Mammary epithelial cell (primary cell): ENCODE measurements at regions not wholly inside any gene's neighbourhood (a gene's known extent, or its start where the extent isn't known, plus 50 kb on each side); places are given as distances from the start of the nearest gene placed in this dataset.

Experiments
- CTCF ChIP-seq, 2 donors: IDR thresholded peaks in 1 of 2; conservative IDR thresholded peaks in 1 of 2; 2 replicates each; pipeline ENCODE4 v1.5.1; 2011 to 2012; ENCODE audit warnings: inconsistent platforms in 2 of 2, low read length in 2 of 2, mild to moderate bottlenecking in 2 of 2, control low read depth in 1 of 2, low read depth in 1 of 2; ENCODE audit not compliant: insufficient read depth in 1 of 2; ENCODE audit errors: extremely low read depth in 1 of 2
- EZH2 ChIP-seq: IDR thresholded peaks from 2 replicates; pipeline ENCODE4 v1.6.1; 2012; ENCODE audit warnings: low read length, inconsistent platforms, borderline replicate concordance

DNA sequence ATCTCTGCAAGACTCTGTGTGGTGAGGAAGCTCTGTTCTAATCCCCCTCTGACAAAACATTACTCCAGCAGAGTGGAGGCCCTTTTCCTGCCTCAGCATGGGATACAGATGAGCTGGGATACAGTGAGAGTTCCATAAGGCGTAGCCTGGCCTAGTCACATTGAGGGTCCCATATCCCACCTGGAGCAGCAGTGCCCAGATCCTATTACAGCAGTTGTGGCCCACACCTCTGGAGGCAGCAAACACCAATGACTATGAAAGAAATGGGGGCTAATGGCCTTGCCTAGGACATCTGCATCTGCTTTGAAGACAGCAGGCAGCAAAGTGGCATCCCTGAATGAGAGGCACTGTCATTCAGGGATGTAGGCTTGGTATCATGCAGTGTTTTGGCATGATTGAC, 534.5 kb downstream of the TDRD15 start:
- TF ChIP-seq CTCF (conservative IDR thresholded peaks at IDR 0.05 in 1 of 2, IDR thresholded peaks at IDR 0.05 in 1 of 2; ENCODE audit: extremely low read depth in 1 of 2, insufficient read depth in 1 of 2, low read depth in 1 of 2, low read length in 2 of 2), result no peak
- TF ChIP-seq EZH2, result no peak
